8988T (cell line): ENCODE measurements at regions not wholly inside any gene's neighbourhood (a gene's known extent, or its start where the extent isn't known, plus 50 kb on each side); places are given as distances from the start of the nearest gene placed in this dataset.

Experiments used
- DNase-seq: peaks from one replicate; pipeline ENCODE4 v3.0.0; 2011

- DNase-seq: no peak
These were observed 369.2 kb downstream of the PLK2 start for GRCh38 chr5:58090704-58091103.

DNA sequence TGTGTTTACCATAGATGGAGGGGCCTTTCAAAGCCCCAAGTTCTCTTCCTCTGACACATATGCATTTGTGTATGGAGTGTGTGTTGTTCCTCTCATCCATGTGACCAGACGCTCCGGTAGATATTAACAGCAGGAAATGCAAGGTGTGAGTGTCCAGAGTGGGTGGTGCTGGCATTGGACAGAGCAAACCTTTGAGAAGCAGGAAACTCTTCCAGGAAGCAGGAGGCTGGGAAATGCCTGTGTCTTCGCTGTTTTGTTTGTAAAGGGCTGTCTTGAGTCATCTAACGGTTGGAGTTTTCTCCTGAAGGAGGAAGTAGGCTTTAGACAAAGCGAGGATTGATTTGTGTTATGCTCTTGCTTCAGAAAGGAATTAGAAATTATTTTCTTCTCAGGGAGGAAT lies 370.9 kb downstream of the PLK2 start:
- no peak for DNase-seq

GRCh38 chr5:58087905-58088304 lies 372.0 kb downstream of the PLK2 start:
- DNase-seq: no peak

- DNase-seq: no peak
These were observed 372.8 kb downstream of the PLK2 start for GRCh38 chr5:58087123-58087522.

DNA sequence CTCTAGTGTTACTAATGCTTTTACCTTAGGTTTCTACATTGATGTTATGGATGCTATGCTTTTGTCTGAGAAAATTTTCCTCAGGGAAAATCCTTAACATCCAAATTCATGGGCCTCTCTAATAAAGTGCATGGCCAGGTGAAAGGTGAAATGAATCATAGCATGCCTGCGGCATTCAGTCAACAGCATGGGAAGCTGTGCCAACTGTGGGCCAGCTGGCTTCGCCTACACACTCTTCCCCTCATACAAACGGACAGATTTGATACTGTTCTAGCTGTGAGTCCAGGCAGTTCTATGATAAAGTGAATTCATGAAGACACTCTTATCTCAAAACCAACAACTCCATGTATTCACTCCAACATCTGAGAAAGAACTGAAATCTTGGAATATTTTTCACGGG lies 374.1 kb downstream of the PLK2 start:
- no peak for DNase-seq

DNA sequence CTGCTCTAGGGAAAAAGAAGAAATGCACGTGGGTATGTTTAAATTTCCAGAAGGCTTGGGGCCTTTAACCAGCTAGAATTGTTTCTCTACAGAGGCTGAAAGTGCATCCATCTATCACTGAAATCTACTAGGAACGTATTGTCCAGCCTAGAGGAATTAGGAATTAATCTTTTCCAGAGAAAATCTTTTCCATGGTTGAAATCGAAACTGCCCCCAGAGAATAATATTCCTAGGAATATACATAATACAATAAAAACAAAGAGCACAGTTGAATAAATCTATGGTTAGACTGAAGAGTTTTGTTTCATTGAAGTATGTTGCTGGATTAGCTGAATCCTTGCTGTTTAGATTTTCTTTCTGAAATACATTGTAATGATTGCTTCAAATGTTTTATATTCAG lies 378.5 kb downstream of the PLK2 start:
- DNase-seq: no peak

GRCh38 chr5:58080573-58080972 lies 379.3 kb downstream of the PLK2 start:
- no peak for DNase-seq

DNA sequence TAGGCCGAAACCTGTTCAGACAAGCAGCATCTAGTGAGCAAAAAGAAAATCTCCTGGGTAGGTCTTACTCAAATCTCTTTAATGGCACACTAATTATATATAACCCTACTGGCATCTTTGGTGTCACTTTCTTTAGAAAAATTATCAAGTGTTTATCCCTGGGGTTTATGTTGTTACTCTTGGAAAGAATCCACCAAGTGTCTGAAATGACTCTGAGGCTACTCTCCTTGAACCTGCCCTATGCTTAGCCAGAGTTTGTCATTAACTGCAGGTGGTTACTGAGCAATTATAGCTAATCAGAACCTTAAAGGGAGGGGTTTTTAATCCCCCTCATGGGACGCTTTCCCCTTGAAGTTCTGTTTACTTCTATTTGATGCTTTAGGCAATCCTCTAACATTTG lies 381.9 kb downstream of the PLK2 start:
- DNase-seq: no peak

GRCh38 chr5:58077416-58077815 lies 382.5 kb downstream of the PLK2 start:
- DNase-seq: no peak

DNA sequence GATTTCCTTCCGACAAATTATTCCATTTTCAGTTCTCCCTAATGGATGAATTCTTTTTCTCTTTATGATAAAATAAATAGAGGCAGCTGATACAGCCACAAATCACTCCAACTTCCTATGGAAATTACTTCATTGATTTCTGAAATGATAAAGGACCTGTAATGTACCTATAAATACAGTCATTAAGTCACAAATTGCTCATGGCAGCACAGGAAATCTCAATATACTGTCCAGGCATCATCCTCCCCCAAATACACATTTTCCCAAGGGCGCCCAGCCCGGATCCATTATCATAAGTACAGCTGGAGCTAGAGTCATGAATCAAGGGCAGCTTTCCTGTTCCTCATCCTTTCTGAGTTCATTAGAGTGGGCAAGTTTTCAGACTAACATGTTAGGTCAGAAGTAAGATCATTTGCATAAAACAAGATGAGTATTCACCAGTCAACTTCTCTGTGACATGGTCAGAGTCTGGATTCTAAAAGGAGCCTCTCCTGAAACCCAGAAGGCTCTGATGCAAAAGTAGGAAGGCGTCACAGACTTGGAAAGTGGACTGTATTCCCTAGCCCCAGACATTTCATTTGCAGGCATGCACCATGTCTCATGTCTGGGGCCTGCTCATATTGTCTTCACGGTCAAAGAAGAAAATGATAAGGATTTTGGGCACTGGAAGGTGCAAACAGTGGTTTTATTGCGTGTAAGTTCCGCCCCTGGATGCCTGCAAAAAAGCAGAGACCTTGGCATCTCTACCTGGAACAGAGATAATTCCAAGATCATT lies 383.2 kb downstream of the PLK2 start:
- DNase-seq: no peak

GRCh38 chr5:58075907-58076306 lies 384.0 kb downstream of the PLK2 start:
- no peak for DNase-seq

DNA sequence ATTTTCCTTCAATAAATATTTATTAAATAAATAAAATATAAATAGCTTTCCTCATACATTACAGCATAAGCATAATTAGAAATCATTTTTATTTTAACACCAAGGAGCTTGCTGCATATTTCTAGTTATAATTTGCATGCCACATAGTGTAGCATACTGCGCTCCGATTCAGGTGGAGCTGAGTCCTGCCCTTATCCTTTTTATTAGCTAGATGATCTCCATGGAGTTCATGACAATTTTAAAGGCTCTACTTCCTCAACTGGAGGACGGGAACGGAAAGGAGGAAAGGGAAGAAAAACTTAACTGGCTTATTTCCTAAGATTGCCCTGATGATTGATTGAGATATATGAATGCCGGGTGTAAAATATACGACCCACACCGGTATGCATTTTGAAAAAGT lies 385.2 kb downstream of the PLK2 start:
- no peak for DNase-seq

- DNase-seq: no peak
These were observed 385.7 kb downstream of the PLK2 start for GRCh38 chr5:58074222-58074621.

DNA sequence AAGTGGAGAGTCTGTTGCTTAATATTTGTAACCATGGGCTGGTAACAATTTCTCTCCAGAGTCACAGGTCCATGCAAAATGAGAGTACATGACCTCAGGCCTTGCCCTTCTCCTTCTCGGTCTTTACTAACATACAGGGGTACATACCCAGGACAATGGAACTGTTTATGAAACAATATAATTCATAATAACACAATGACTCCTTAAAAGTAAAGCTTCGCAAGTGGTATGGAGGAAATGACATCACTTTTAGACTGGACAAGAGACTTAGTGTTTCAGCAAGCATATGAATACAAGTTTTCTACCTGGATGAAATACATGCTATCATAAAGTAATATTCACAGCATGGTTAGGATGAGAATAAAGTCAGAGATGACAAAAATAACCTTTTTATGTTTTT lies 386.6 kb downstream of the PLK2 start:
- no peak for DNase-seq

DNA sequence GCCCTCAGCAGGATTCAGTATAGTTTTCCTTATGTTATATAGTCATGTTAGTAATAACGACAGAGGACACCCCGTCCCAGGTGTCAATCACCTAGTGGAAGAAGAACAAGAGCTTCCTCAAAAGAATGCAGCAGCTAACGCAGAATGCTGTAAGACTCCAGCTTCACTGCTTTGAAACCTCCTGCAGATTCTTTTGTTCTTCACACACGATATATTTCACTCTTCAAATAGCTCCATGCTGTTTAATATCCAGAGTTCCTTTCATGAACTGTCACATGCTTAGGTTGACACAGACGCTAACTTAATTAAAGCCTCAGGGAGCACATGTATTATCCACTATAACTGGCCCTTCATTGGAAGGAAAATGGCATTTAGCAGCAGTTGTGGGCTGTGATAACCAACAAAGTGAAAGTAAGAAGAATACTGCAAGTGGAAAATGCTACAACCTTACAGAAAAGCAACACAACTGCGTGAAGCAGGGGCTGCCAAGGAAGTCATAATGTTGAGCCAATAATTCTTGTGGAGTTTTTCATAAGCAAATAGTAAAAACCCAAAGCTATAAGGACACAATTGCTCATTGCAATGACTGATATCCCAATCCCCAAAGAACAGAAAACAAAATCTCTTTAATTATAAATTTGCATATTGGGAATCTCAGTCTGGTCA lies 387.5 kb downstream of the PLK2 start:
- DNase-seq: no peak

DNA sequence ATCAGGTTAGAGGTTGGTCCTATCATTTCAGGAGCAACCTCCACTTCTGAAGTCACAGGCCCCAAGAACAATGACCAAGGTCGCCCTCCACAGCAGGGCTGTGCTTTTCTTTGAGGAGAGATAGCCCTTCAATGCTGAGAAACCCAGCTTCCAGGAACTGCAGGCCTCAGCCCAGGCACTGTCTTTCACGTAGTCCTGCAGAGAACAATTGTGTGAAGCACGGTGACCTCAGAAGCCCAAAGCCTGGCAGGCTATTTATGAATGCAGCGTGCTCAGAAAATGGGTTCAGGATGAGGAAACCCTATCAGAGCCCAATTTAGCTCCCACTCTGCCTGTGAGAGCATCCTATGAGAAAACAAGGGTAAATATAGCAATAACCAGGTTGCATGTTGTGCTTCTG lies 388.3 kb downstream of the PLK2 start:
- no peak for DNase-seq

- no peak for DNase-seq
These were observed 390.0 kb downstream of the PLK2 start for GRCh38 chr5:58069846-58070245.

DNA sequence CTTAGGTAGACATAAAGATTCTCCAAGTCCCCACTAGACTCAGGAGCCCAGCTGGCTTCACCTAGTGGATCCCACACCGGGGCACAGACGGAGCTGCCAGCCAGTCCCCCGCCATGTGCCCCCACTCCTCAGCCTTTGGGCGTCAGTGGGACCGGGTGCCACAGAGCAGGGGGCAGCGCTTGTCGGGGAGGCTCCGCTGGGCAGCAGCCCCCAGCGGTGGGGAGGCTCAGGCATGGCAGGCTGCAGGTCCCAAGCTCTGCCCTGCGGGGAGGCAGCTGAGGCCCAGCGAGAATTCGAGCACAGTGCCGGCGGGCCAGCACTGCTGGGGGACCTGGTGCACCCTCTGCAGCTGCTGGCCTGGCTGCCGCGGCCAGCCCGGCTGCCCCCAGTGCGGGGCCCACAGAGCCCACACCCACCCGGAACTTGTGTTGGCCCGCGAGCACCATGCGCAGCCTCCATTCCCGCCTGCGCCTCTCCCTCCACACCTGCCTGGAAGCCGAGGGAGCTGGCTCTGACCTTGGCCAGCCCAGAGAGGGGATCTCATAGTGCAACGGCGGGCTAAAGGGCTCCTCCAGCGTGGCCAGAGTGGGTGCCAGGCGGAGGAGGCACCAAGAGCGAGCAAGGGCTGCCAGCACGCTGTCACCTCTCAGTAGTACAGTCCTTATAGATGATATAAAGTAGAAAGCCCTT lies 390.7 kb downstream of the PLK2 start:
- DNase-seq: no peak

- DNase-seq: no peak
These were observed 393.3 kb downstream of the PLK2 start for GRCh38 chr5:58066557-58066956.

DNA sequence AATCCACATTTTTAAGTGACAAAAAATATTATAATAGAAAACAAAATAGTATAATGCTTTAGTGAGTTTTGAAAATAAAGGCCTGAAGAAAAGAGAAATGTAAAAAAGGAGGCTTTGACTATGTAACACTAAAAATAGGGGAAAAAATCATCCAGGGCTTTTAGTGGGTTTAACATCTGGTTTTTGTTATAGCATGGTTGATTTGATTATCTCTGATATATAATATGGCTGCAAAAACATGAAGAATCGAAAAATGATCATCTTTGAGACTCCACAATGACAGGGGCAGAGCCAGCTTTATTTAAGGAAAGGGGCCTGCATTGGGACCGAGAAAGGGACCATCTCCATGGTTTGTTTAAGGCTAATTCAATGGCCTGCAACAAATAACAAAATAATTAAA lies 393.8 kb downstream of the PLK2 start:
- DNase-seq: no peak

GRCh38 chr5:58064801-58065200 lies 395.1 kb downstream of the PLK2 start:
- no peak for DNase-seq

DNA sequence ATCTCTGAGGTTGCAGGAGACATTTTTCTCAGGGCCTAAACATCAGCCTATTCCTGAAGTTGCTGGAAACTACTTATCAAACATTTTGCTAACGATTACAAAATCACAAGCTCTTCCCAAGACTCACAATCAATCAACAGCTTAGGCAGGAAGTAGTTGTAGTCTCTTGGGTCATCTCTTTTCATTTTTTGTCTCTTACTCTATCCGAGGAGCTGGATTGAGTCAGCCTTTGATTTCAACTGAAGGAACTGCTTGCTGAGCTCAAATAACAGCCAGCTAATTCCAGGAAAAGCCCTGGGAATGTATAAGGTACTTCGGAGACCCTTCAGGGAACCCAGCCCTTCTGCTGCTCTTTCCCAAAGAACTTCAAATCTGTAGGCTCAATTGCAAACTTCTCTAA lies 398.9 kb downstream of the PLK2 start:
- DNase-seq: no peak

GRCh38 chr5:58057324-58057723 lies 402.6 kb downstream of the PLK2 start:
- DNase-seq: no peak

GRCh38 chr5:58056546-58056945 lies 403.3 kb downstream of the PLK2 start:
- no peak for DNase-seq
